OCI-LY7 (cell line): ENCODE measurements at regions not wholly inside any gene's neighbourhood (a gene's known extent, or its start where the extent isn't known, plus 50 kb on each side); places are given as distances from the start of the nearest gene placed in this dataset.

Experiments
- BruUV-seq: library from RNA; stranded (reverse); fragments of 400-500 nt; replicated peaks from 2 replicates; lab custom pipeline; 2021; lab: Mats Ljungman, UMichigan
- CTCF ChIA-PET: fragments of 300-600 bp; sonication (Branson Sonifier 250); formaldehyde crosslinking; loops from one replicate; lab custom pipeline; 2022; ENCODE audit warnings: antibody characterized with exemption; ENCODE audit not compliant: unreplicated experiment; lab: Charles Lee
- POLR2A ChIA-PET: fragments of 300-600 bp; sonication (Branson Sonifier 250); formaldehyde crosslinking; loops from one replicate; lab custom pipeline; 2022; ENCODE audit warnings: antibody characterized with exemption; lab: Charles Lee
- DNase-seq: peaks from one replicate; pipeline ENCODE4 v3.0.0-alpha.2; 2015; ENCODE audit warnings: low spot score
- H2AFZ ChIP-seq: fragments of 200-600 bp; sonication (generic), shearing (Covaris generic); 2 replicates; pipeline ENCODE4 v1.6.1; 2014; ENCODE audit warnings: mild to moderate bottlenecking, antibody characterized with exemption, low read length, moderate library complexity
- H3K27ac ChIP-seq: fragments of 200-600 bp; sonication (generic); 2 replicates; pipeline ENCODE4 v1.5.1; 2014; ENCODE audit warnings: mixed run types, low read depth, mild to moderate bottlenecking, moderate library complexity, low read length, inconsistent platforms; ENCODE audit not compliant: poor library complexity, severe bottlenecking
- H3K36me3 ChIP-seq: fragments of 200-600 bp; sonication (generic); 2 replicates; pipeline ENCODE4 v1.6.1; 2014; ENCODE audit warnings: mild to moderate bottlenecking, antibody characterized with exemption, low read length, moderate library complexity, mixed read lengths; ENCODE audit not compliant: insufficient read depth
- H3K4me1 ChIP-seq: fragments of 200-600 bp; sonication (generic); 2 replicates; pipeline ENCODE4 v1.5.1; 2014; ENCODE audit warnings: mild to moderate bottlenecking, low read length; ENCODE audit not compliant: insufficient read depth, poor library complexity, severe bottlenecking
- H3K4me2 ChIP-seq: fragments of 200-600 bp; sonication (generic); 2 replicates; pipeline ENCODE4 v1.6.1; 2014; ENCODE audit warnings: mild to moderate bottlenecking, low read length
- H3K4me3 ChIP-seq: fragments of 200-600 bp; sonication (generic); 2 replicates; pipeline ENCODE4 v1.5.1; 2014; ENCODE audit warnings: mild to moderate bottlenecking, low read depth, low read length; ENCODE audit not compliant: poor library complexity, severe bottlenecking
- H3K79me2 ChIP-seq: fragments of 200-600 bp; sonication (generic); 2 replicates; pipeline ENCODE4 v1.6.1; 2016; ENCODE audit warnings: low read depth, mild to moderate bottlenecking, low read length, moderate library complexity, mixed read lengths; ENCODE audit not compliant: insufficient read depth
- H3K9me2 ChIP-seq: fragments of 200-600 bp; sonication (generic); 2 replicates; pipeline ENCODE4 v1.6.1; 2016; ENCODE audit warnings: mild to moderate bottlenecking, low read length, mixed read lengths; ENCODE audit not compliant: insufficient read depth
- H3K9me3 ChIP-seq: fragments of 200-600 bp; sonication (generic); 2 replicates; pipeline ENCODE4 v1.6.1; 2014; ENCODE audit warnings: mild to moderate bottlenecking, mixed run types, low read length, mixed read lengths
- H4K20me1 ChIP-seq: fragments of 200-600 bp; sonication (generic); 2 replicates; pipeline ENCODE4 v1.6.1; 2014; ENCODE audit warnings: mild to moderate bottlenecking, antibody characterized with exemption, low read length, moderate library complexity, mixed read lengths; ENCODE audit not compliant: insufficient read depth
- CTCF ChIP-seq: fragments of 200-600 bp; sonication (generic); conservative IDR thresholded peaks from 2 replicates; pipeline ENCODE4 v1.5.1; 2014; ENCODE audit warnings: mild to moderate bottlenecking, antibody characterized with exemption, low read length, moderate library complexity, mixed read lengths
- EZH2phosphoT487 ChIP-seq: fragments of 200-600 bp; sonication (generic); IDR thresholded peaks from 2 replicates; pipeline ENCODE4 v1.6.1; 2018; ENCODE audit warnings: low read depth, borderline replicate concordance, mild to moderate bottlenecking, mixed run types, antibody characterized with exemption, low read length, moderate library complexity, mixed read lengths
- intact Hi-C: fragments of 100-400 bp; cut with micrococcal nuclease; formaldehyde crosslinking; loops from one replicate; pipeline ENCODE4 v1.10.0; 2022; ENCODE audit not compliant: unreplicated experiment

GRCh38 chr13:99834246-99834645, 137.3 kb downstream of the ZIC5 start:
- BruUV-seq, result no TSS peak
- no peaks in the 10 kb centered on the region for H4K20me1 ChIP-seq
- DNase-seq, result no peak
- H3K79me2 ChIP-seq, result no peaks in the 10 kb centered on the region
- no peaks in the 10 kb centered on the region for H3K36me3 ChIP-seq
- no peaks in the 10 kb centered on the region for H3K9me2 ChIP-seq
- no peak overlapping the region for H3K27ac ChIP-seq
- ChIA-PET CTCF (no interaction called here), POLR2A (no interaction called here)
- no peak overlapping the region for H2AFZ ChIP-seq
- H3K4me3 ChIP-seq, result no peak overlapping the region
- no peaks in the 10 kb centered on the region for H3K9me3 ChIP-seq
- intact Hi-C loops, result no loop called here
- no peak overlapping the region for H3K4me2 ChIP-seq
- H3K4me1 ChIP-seq, result no peaks in the 10 kb centered on the region
- TF ChIP-seq CTCF, result no peak
- no peak for TF ChIP-seq EZH2phosphoT487

- Histone ChIP-seq H3K36me3 (no peaks in the 10 kb centered on the region), H3K79me2 (no peaks in the 10 kb centered on the region), H3K4me3 (no peak overlapping the region), H3K4me2 (no peak overlapping the region), H3K4me1 (no peaks in the 10 kb centered on the region), H3K9me2 (no peaks in the 10 kb centered on the region), H2AFZ (no peak overlapping the region), H3K9me3 (no peaks in the 10 kb centered on the region), H4K20me1 (no peaks in the 10 kb centered on the region), H3K27ac (no peak overlapping the region)
- no peak for TF ChIP-seq EZH2phosphoT487
- TF ChIP-seq CTCF, result no peak
- DNase-seq, result no peak
- intact Hi-C loops, result no loop called here
- POLR2A ChIA-PET, result interaction anchor here (0.6 kb wide), 1 partner anchor 18 kb away, joined by 6 read pairs; no protein-coding TSS in a partner anchor
- no TSS peak for BruUV-seq
- CTCF ChIA-PET, result no interaction called here
Observed at GRCh38 chr13:99832347-99832746, 139.2 kb downstream of the ZIC5 start.

- no peak overlapping the region for H2AFZ ChIP-seq
- TF ChIP-seq EZH2phosphoT487, result no peak
- no peak for TF ChIP-seq CTCF
- intact Hi-C loops, result no loop called here
- no peaks in the 10 kb centered on the region for H4K20me1 ChIP-seq
- no peak overlapping the region for H3K27ac ChIP-seq
- H3K36me3 ChIP-seq, result no peaks in the 10 kb centered on the region
- DNase-seq, result no peak
- H3K4me1 ChIP-seq, result no peaks in the 10 kb centered on the region
- no peaks in the 10 kb centered on the region for H3K9me2 ChIP-seq
- POLR2A ChIA-PET, result no interaction called here
- no peak overlapping the region for H3K4me2 ChIP-seq
- no peaks in the 10 kb centered on the region for H3K79me2 ChIP-seq
- H3K4me3 ChIP-seq, result no peak overlapping the region
- BruUV-seq, result no TSS peak
- no peaks in the 10 kb centered on the region for H3K9me3 ChIP-seq
- CTCF ChIA-PET, result no interaction called here
Observed at GRCh38 chr13:99830931-99831330, 140.6 kb downstream of the ZIC5 start.
